Breast epithelium (tissue), 3 donors: ENCODE measurements at regions not wholly inside any gene's neighbourhood (a gene's known extent, or its start where the extent isn't known, plus 50 kb on each side); places are given as distances from the start of the nearest gene placed in this dataset.

ENCODE experiments used
- POLR2A ChIP-seq: fragments of 450-650 bp; IDR thresholded peaks from one replicate; pipeline ENCODE4 v1.6.1; 2016; ENCODE audit warnings: antibody characterized with exemption, mild to moderate bottlenecking, moderate library complexity
- TF ChIP-seq, protein P1 (sequence below), 3 donors: fragments of 450-650 bp; IDR thresholded peaks; one replicate each; pipeline ENCODE4 v1.5.1; 2016 to 2017; ENCODE audit warnings: antibody characterized with exemption in 3 of 3, mild to moderate bottlenecking in 3 of 3, moderate library complexity in 3 of 3

DNA sequence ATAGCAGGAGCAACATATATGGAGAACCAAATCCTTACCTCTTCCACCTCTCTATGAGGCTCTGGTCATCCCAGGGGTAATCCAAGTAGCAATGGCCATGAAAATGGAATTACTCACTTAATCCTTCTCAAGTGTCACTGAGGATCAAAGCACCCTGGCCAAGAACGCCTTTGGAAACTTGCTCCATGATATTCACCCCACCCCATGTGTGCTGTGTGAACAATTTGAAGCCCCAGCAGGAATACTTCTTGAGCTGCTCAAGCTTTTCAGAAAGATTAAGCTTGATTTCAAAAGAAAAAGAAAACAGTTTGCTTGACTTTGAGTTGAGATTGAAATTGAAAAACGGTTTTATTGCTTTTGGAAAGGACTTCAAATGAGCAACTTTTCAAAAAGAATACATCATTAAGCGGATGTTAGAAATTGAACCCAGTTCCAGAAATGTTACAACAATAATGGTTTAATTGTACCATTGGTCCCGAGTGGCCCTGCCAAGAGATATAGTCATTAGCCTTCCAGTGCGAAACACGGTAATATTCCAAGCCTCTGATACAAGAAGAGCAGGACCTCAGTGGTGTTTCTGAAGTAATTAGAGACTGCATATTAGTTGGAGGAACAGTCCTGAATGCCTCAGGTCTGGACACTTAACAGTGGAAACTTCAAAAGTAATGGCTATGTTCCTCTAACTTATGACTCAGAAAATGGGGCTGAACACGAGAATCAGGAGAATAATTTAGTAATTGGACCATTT lies 208.1 kb downstream of the NEBL start:
- no peak for TF ChIP-seq POLR2A
- TF ChIP-seq, protein P1, sequence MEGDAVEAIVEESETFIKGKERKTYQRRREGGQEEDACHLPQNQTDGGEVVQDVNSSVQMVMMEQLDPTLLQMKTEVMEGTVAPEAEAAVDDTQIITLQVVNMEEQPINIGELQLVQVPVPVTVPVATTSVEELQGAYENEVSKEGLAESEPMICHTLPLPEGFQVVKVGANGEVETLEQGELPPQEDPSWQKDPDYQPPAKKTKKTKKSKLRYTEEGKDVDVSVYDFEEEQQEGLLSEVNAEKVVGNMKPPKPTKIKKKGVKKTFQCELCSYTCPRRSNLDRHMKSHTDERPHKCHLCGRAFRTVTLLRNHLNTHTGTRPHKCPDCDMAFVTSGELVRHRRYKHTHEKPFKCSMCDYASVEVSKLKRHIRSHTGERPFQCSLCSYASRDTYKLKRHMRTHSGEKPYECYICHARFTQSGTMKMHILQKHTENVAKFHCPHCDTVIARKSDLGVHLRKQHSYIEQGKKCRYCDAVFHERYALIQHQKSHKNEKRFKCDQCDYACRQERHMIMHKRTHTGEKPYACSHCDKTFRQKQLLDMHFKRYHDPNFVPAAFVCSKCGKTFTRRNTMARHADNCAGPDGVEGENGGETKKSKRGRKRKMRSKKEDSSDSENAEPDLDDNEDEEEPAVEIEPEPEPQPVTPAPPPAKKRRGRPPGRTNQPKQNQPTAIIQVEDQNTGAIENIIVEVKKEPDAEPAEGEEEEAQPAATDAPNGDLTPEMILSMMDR (IDR thresholded peaks at IDR 0.05), result no peak
